ENCODE measurements at regions not wholly inside any gene's neighbourhood (a gene's known extent, or its start where the extent isn't known, plus 50 kb on each side); places are given as distances from the start of the nearest gene placed in this dataset.

- DNase-seq = no peak
Measured at GRCh38 chr11:37695283-37695682, 1097.2 kb upstream of the RAG2 start.

GRCh38 chr11:37689951-37690350 lies 1091.9 kb upstream of the RAG2 start:
- DNase-seq = no peak

GRCh38 chr11:37688456-37688855 lies 1090.4 kb upstream of the RAG2 start:
- no peak for DNase-seq

GRCh38 chr11:37687130-37687529 lies 1089.1 kb upstream of the RAG2 start:
- DNase-seq = no peak

GRCh38 chr11:37671321-37671720 lies 1073.3 kb upstream of the RAG2 start:
- no peak for DNase-seq

- no peak for DNase-seq
Measured at GRCh38 chr11:37666960-37667359, 1068.9 kb upstream of the RAG2 start.

- DNase-seq = peak; percentile 16
Measured at GRCh38 chr11:37657645-37658044, 1059.6 kb upstream of the RAG2 start.

- no peak for DNase-seq
Measured at GRCh38 chr11:37647767-37648166, 1049.7 kb upstream of the RAG2 start.

- no peak for DNase-seq
Measured at GRCh38 chr11:37643968-37644367, 1045.9 kb upstream of the RAG2 start.

GRCh38 chr11:37642296-37642695 lies 1044.3 kb upstream of the RAG2 start:
- no peak for DNase-seq

GRCh38 chr11:37632748-37633147 lies 1034.7 kb upstream of the RAG2 start:
- no peak for DNase-seq

- DNase-seq = no peak
Measured at GRCh38 chr11:37630866-37631265, 1032.8 kb upstream of the RAG2 start.

GRCh38 chr11:37623778-37624177 lies 1025.7 kb upstream of the RAG2 start:
- DNase-seq = no peak

GRCh38 chr11:37621662-37622061 lies 1023.6 kb upstream of the RAG2 start:
- no peak for DNase-seq

GRCh38 chr11:37616291-37616690 lies 1018.3 kb upstream of the RAG2 start:
- DNase-seq = no peak

GRCh38 chr11:37613031-37613430 lies 1015.0 kb upstream of the RAG2 start:
- DNase-seq = no peak

- no peak for DNase-seq
Measured at GRCh38 chr11:37612146-37612545, 1014.1 kb upstream of the RAG2 start.

- no peak for DNase-seq
Measured at GRCh38 chr11:37605229-37605628, 1007.2 kb upstream of the RAG2 start.

- DNase-seq = no peak
Measured at GRCh38 chr11:37598381-37598780, 1000.3 kb upstream of the RAG2 start.

- DNase-seq = no peak
Measured at GRCh38 chr11:37597776-37598175, 999.7 kb upstream of the RAG2 start.

GRCh38 chr11:37595845-37596244 lies 997.8 kb upstream of the RAG2 start:
- no peak for DNase-seq

GRCh38 chr11:37574361-37574760 lies 976.3 kb upstream of the RAG2 start:
- DNase-seq = no peak

GRCh38 chr11:37572491-37573171 lies 974.6 kb upstream of the RAG2 start:
- DNase-seq = no peak

GRCh38 chr11:37571246-37571645 lies 973.2 kb upstream of the RAG2 start:
- DNase-seq = no peak

GRCh38 chr11:37560991-37561390 lies 963.0 kb upstream of the RAG2 start:
- DNase-seq = no peak

GRCh38 chr11:37560346-37560745 lies 962.3 kb upstream of the RAG2 start:
- DNase-seq = no peak

Measured in NCI-H446 treated with DMSO at 0.1 percent for 48 hours (cell line).